ENCODE measurements at regions not wholly inside any gene's neighbourhood (a gene's known extent, or its start where the extent isn't known, plus 50 kb on each side); places are given as distances from the start of the nearest gene placed in this dataset.
A peak's percentile ranks its signal among the peaks of the same experiment; 100 is the strongest.

DNA sequence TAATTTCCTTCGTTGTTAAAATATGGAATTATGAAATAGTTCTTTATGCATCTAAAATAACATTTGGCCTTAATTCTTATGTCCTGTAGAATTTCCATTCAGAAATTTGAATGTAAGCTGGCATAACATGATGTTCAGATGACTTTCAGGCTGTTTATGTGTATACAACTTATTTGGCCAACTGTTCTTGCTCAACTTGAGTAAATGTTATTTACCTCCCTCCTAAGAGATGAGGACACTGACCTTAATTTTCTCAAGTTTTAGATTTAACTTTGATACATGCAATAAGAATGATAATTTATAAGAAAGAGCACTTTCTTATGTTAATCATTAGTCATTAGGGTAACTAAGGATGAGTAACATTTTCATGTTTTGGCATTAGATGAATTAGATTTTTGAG, 365.4 kb downstream of the AEBP2 start:
- Histone ChIP-seq H2AK5ac (ENCODE audit: low read length) (no peak overlapping the region), H4K8ac (ENCODE audit: low read depth, low read length) (no peak overlapping the region), H2BK5ac (ENCODE audit: low read depth, low read length, poor library complexity) (no peak overlapping the region), H3K9me3 (ENCODE audit: insufficient read depth, low read depth, low read length) (no peaks in the 10 kb centered on the region), H2AFZ (ENCODE audit: insufficient read depth, low read length, poor library complexity) (no peak overlapping the region), H2BK120ac (ENCODE audit: insufficient read depth, low read length, poor library complexity) (no peak overlapping the region), H3K27me3 (ENCODE audit: insufficient read depth, low read length) (no peaks in the 10 kb centered on the region), H2BK12ac (ENCODE audit: low read length) (no peak overlapping the region), H3K4ac (ENCODE audit: low read depth, low read length) (no peak overlapping the region), H3K27ac (ENCODE audit: low read depth, low read length) (no peak overlapping the region), H3K9ac (ENCODE audit: low read length) (no peak overlapping the region), H3K23ac (ENCODE audit: low read length) (no peak overlapping the region), H3K4me1 (ENCODE audit: control insufficient read depth in 1 of 2, insufficient read depth in 2 of 2, low read length in 2 of 2) (no peaks in the 10 kb centered on the region), H3K4me2 (ENCODE audit: low read length) (no peak overlapping the region), H4K91ac (ENCODE audit: low read depth, low read length) (no peak overlapping the region), H3K4me3 (ENCODE audit: low read depth, low read length) (no peak overlapping the region), H3K79me2 (ENCODE audit: control insufficient read depth, insufficient read depth, low read length, poor library complexity) (no peaks in the 10 kb centered on the region), H3K36me3 (ENCODE audit: control insufficient read depth in 1 of 2, insufficient read depth in 2 of 2, low read length in 2 of 2) (no peaks in the 10 kb centered on the region), H3K18ac (ENCODE audit: low read length) (no peak overlapping the region), H4K12ac (ENCODE audit: low read depth, low read length) (no peak overlapping the region), H3K14ac (ENCODE audit: low read length) (no peak overlapping the region), H3K79me1 (ENCODE audit: low read length) (no peaks in the 10 kb centered on the region)
- DNase-seq: no peak
- WGBS (ENCODE audit: extremely low coverage, insufficient coverage, insufficient read length): no CpG with 5 or more reads among the region's 1 CpG

DNA sequence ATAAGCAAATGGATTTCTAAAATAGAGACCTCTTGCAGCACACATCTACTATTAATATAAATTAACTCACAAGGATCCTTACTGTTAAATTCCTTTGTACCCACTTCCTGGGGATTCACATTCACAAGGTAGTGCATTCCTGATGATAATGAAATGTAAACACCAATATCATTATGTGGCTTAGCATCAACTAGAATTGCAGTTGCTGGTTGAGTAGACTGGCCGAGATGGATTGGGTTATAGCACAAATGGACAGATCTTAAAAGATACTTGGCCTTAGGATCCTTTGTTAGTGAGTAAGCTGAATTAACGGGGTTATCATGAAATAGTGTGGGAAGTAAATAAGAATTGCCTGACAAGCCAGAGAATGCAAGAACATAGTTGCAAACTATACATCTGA, 369.1 kb downstream of the AEBP2 start:
- Histone ChIP-seq H3K79me2 (ENCODE audit: control insufficient read depth, insufficient read depth, low read length, poor library complexity) (no peaks in the 10 kb centered on the region), H3K9ac (ENCODE audit: low read length) (no peak overlapping the region), H2BK5ac (ENCODE audit: low read depth, low read length, poor library complexity) (no peak overlapping the region), H3K4ac (ENCODE audit: low read depth, low read length) (no peak overlapping the region), H3K18ac (ENCODE audit: low read length) (no peak overlapping the region), H3K4me3 (ENCODE audit: low read depth, low read length) (no peak overlapping the region), H3K27me3 (ENCODE audit: insufficient read depth, low read length) (no peaks in the 10 kb centered on the region), H3K14ac (ENCODE audit: low read length) (no peak overlapping the region), H3K79me1 (ENCODE audit: low read length) (no peaks in the 10 kb centered on the region), H3K36me3 (ENCODE audit: control insufficient read depth in 1 of 2, insufficient read depth in 2 of 2, low read length in 2 of 2) (no peaks in the 10 kb centered on the region), H2AFZ (ENCODE audit: insufficient read depth, low read length, poor library complexity) (no peak overlapping the region), H4K12ac (ENCODE audit: low read depth, low read length) (no peak overlapping the region), H3K27ac (ENCODE audit: low read depth, low read length) (no peak overlapping the region), H3K4me2 (ENCODE audit: low read length) (no peak overlapping the region), H4K91ac (ENCODE audit: low read depth, low read length) (no peak overlapping the region), H2AK5ac (ENCODE audit: low read length) (no peak overlapping the region), H2BK120ac (ENCODE audit: insufficient read depth, low read length, poor library complexity) (no peak overlapping the region), H3K4me1 (ENCODE audit: control insufficient read depth in 1 of 2, insufficient read depth in 2 of 2, low read length in 2 of 2) (no peaks in the 10 kb centered on the region), H2BK12ac (ENCODE audit: low read length) (no peak overlapping the region), H3K9me3 (ENCODE audit: insufficient read depth, low read depth, low read length) (no peaks in the 10 kb centered on the region), H3K23ac (ENCODE audit: low read length) (no peak overlapping the region), H4K8ac (ENCODE audit: low read depth, low read length) (no peak overlapping the region)
- no peak for DNase-seq
- WGBS (ENCODE audit: extremely low coverage, insufficient coverage, insufficient read length): no CpG with 5 or more reads among the region's 2 CpGs

DNA sequence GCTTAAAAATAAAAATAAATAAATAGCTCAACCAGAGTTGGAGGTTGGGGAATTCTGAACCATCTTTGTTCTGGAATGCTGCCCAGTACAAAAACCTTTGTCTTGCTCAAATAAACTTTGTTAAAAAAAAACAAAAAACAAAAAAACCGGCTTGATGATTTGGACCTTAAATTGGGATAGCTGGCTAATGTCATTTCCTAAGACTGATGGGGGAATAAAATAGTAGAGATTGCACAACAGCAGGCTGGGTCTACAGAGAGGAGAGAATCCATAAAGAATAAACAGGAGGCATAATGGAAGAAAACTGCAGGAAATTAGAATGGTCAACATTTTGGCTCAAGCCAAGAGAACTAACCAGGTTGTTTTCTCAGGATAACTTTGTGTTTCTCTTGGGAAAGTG, 370.9 kb downstream of the AEBP2 start:
- no CpG with 5 or more reads among the region's 1 CpG for WGBS (ENCODE audit: extremely low coverage, insufficient coverage, insufficient read length)
- Histone ChIP-seq H3K27ac (ENCODE audit: low read depth, low read length) (no peak overlapping the region), H3K23ac (ENCODE audit: low read length) (no peak overlapping the region), H3K18ac (ENCODE audit: low read length) (no peak overlapping the region), H4K8ac (ENCODE audit: low read depth, low read length) (no peak overlapping the region), H3K79me1 (ENCODE audit: low read length) (no peaks in the 10 kb centered on the region), H3K4ac (ENCODE audit: low read depth, low read length) (no peak overlapping the region), H3K14ac (ENCODE audit: low read length) (no peak overlapping the region), H3K4me2 (ENCODE audit: low read length) (no peak overlapping the region), H2BK120ac (ENCODE audit: insufficient read depth, low read length, poor library complexity) (no peak overlapping the region), H3K36me3 (ENCODE audit: control insufficient read depth in 1 of 2, insufficient read depth in 2 of 2, low read length in 2 of 2) (no peaks in the 10 kb centered on the region), H3K9me3 (ENCODE audit: insufficient read depth, low read depth, low read length) (no peaks in the 10 kb centered on the region), H3K27me3 (ENCODE audit: insufficient read depth, low read length) (no peaks in the 10 kb centered on the region), H2AK5ac (ENCODE audit: low read length) (no peak overlapping the region), H3K4me1 (ENCODE audit: control insufficient read depth in 1 of 2, insufficient read depth in 2 of 2, low read length in 2 of 2) (no peaks in the 10 kb centered on the region), H2AFZ (ENCODE audit: insufficient read depth, low read length, poor library complexity) (no peak overlapping the region), H3K9ac (ENCODE audit: low read length) (no peak overlapping the region), H3K79me2 (ENCODE audit: control insufficient read depth, insufficient read depth, low read length, poor library complexity) (no peaks in the 10 kb centered on the region), H2BK12ac (ENCODE audit: low read length) (no peak overlapping the region), H2BK5ac (ENCODE audit: low read depth, low read length, poor library complexity) (no peak overlapping the region), H3K4me3 (ENCODE audit: low read depth, low read length) (no peak overlapping the region), H4K91ac (ENCODE audit: low read depth, low read length) (no peak overlapping the region), H4K12ac (ENCODE audit: low read depth, low read length) (no peak overlapping the region)
- DNase-seq: no peak

DNA sequence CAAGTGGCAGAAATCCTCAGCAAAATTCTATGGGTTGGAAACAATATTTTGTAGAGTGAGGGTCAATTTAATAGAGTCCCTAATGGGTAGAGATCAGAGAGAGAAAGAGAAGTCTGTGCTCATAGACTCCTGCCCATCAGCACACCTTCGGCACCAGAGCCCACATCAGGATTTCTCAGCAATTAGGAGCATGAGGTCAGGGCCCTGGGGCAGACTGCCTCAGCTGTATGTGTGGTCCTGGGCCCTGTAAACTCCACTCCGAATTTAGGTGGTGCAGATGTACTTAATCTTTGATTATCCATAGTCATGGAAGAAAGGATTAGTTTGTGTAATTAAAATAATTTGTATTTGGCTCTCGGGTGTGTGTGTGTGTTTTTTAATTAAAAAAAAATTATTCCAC, 372.6 kb downstream of the AEBP2 start:
- Histone ChIP-seq H2BK5ac (ENCODE audit: low read depth, low read length, poor library complexity) (no peak overlapping the region), H3K18ac (ENCODE audit: low read length) (no peak overlapping the region), H3K27me3 (ENCODE audit: insufficient read depth, low read length) (no peaks in the 10 kb centered on the region), H3K36me3 (ENCODE audit: control insufficient read depth in 1 of 2, insufficient read depth in 2 of 2, low read length in 2 of 2) (no peaks in the 10 kb centered on the region), H2BK12ac (ENCODE audit: low read length) (no peak overlapping the region), H2AFZ (ENCODE audit: insufficient read depth, low read length, poor library complexity) (no peak overlapping the region), H4K8ac (ENCODE audit: low read depth, low read length) (no peak overlapping the region), H3K79me2 (ENCODE audit: control insufficient read depth, insufficient read depth, low read length, poor library complexity) (no peaks in the 10 kb centered on the region), H3K14ac (ENCODE audit: low read length) (no peak overlapping the region), H3K27ac (ENCODE audit: low read depth, low read length) (no peak overlapping the region), H3K23ac (ENCODE audit: low read length) (no peak overlapping the region), H3K79me1 (ENCODE audit: low read length) (no peaks in the 10 kb centered on the region), H3K4me3 (ENCODE audit: low read depth, low read length) (no peak overlapping the region), H3K9ac (ENCODE audit: low read length) (no peak overlapping the region), H2AK5ac (ENCODE audit: low read length) (no peak overlapping the region), H3K4ac (ENCODE audit: low read depth, low read length) (no peak overlapping the region), H3K4me1 (ENCODE audit: control insufficient read depth in 1 of 2, insufficient read depth in 2 of 2, low read length in 2 of 2) (no peaks in the 10 kb centered on the region), H4K12ac (ENCODE audit: low read depth, low read length) (no peak overlapping the region), H2BK120ac (ENCODE audit: insufficient read depth, low read length, poor library complexity) (no peak overlapping the region), H3K4me2 (ENCODE audit: low read length) (no peak overlapping the region), H3K9me3 (ENCODE audit: insufficient read depth, low read depth, low read length) (no peaks in the 10 kb centered on the region), H4K91ac (ENCODE audit: low read depth, low read length) (no peak overlapping the region)
- no CpG with 5 or more reads among the region's 3 CpGs for WGBS (ENCODE audit: extremely low coverage, insufficient coverage, insufficient read length)
- DNase-seq: peak; percentile 4 to 29
